ENCODE measurements at regions not wholly inside any gene's neighbourhood (a gene's known extent, or its start where the extent isn't known, plus 50 kb on each side); places are given as distances from the start of the nearest gene placed in this dataset.

GRCh38 chr5:125457617-125458016, 711.2 kb upstream of the ZNF608 start:
- TF ChIP-seq GATA3 (IDR thresholded peaks at IDR 0.05; ENCODE audit: low read depth, low read length) (no peak), GATA2 (IDR thresholded peaks at IDR 0.05; ENCODE audit: low read depth, low read length) (no peak)

Data from SH-SY5Y (cell line).